NT2/D1 (cell line): ENCODE measurements at regions not wholly inside any gene's neighbourhood (a gene's known extent, or its start where the extent isn't known, plus 50 kb on each side); places are given as distances from the start of the nearest gene placed in this dataset.

Experiments used
- SUZ12 ChIP-seq: IDR thresholded peaks from 2 replicates; pipeline ENCODE4 v1.6.1; 2011; ENCODE audit not compliant: insufficient read length, insufficient read depth; ENCODE audit errors: extremely low read depth
- ZNF274 ChIP-seq: IDR thresholded peaks from 2 replicates; pipeline ENCODE4 v1.6.1; 2011; ENCODE audit warnings: mild to moderate bottlenecking, low read depth, low read length

- TF ChIP-seq ZNF274 (no peak), SUZ12 (no peak)
Observed at GRCh38 chr18:35851286-35851970, 121.1 kb upstream of the RMP24 start.
